HL-60 (cell line): ENCODE measurements at regions not wholly inside any gene's neighbourhood (a gene's known extent, or its start where the extent isn't known, plus 50 kb on each side); places are given as distances from the start of the nearest gene placed in this dataset.
"Not testable (repeated sequence)": the region's sequence is repeated elsewhere in the genome, so short reads cannot be mapped to it uniquely, and the experiment has no call there.

Experiments
- DNase-seq, 2 experiments: peaks; one replicate each; pipeline ENCODE4 v3.0.0-alpha.2; 2010 to 2020; ENCODE audit warnings: low read depth in 1 of 2, low spot score in 1 of 2
- H3K27ac ChIP-seq: fragments of 250-450 bp; sonication (Bioruptor Pico); replicated peaks from 2 replicates; pipeline ENCODE4 v1.5.1; 2020; ENCODE audit warnings: mild to moderate bottlenecking, moderate library complexity
- H3K27me3 ChIP-seq: fragments of 250-450 bp; sonication (Bioruptor Pico); 2 replicates; pipeline ENCODE4 v1.5.1; 2021; ENCODE audit warnings: mild to moderate bottlenecking, moderate library complexity; ENCODE audit not compliant: insufficient read depth, poor library complexity, severe bottlenecking
- H3K4me3 ChIP-seq: replicated peaks from 2 replicates; pipeline ENCODE4 v1.5.1; 2011; ENCODE audit warnings: mild to moderate bottlenecking, control low read depth, low read length; ENCODE audit not compliant: insufficient read depth
- GABPA ChIP-seq: IDR thresholded peaks from 2 replicates; pipeline ENCODE4 v1.6.1; 2012; ENCODE audit warnings: low read depth
- POLR2AphosphoS5 ChIP-seq: IDR thresholded peaks from 2 replicates; pipeline ENCODE4 v1.6.1; 2012; ENCODE audit warnings: low read depth
- REST ChIP-seq: IDR thresholded peaks from 2 replicates; pipeline ENCODE4 v1.6.1; 2012; ENCODE audit warnings: low read depth; ENCODE audit not compliant: insufficient replicate concordance
- SPI1 ChIP-seq: IDR thresholded peaks from 2 replicates; pipeline ENCODE4 v1.6.1; 2012; ENCODE audit warnings: low read depth, mild to moderate bottlenecking, borderline replicate concordance
- TF ChIP-seq, protein P1 (sequence below): IDR thresholded peaks from one replicate; pipeline ENCODE4 v1.5.1; 2011; ENCODE audit warnings: low read length, control low read depth, inconsistent platforms; ENCODE audit not compliant: insufficient read depth

DNA sequence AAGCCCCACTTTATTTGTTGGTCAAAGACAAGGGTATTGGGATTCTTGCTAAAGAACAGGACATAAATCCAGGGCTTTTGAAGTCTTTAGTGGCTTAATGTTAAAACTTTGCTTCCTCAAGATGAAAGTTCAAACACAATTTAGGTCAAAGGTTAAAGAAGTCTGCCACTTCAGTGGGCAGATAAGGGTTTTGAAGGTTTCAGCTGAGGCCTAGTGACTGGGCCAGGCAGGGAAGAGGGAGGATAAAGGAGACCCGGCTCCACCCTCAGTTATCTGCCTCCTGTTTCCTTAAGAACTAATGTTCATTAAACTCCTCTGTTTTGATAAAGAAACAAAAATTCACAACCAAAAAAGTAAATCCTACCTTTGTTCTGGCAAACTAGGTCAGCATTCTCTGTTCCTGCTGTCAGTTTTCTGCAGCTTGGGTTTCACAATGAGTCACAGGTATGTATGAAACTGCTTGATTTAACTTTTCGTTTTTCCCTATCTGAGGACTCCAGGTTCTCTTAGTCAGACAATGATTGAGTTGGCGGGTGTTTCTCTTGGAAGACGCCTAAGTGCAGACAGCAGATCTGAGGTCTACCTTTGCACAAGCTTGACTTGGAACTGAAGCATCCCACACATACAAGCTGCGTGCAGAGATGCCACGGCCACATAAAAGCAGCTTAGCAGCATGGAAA, 208.3 kb downstream of the EXOC5 start:
- DNase-seq = no peak
- H3K27ac ChIP-seq = no peak overlapping the region

GRCh38 chr14:57058319-57058718, 210.4 kb downstream of the EXOC5 start:
- DNase-seq = no peak
- H3K27me3 ChIP-seq = no peaks in the 10 kb centered on the region
- no peak overlapping the region for H3K4me3 ChIP-seq
- H3K27ac ChIP-seq = no peak overlapping the region
- TF ChIP-seq REST = no peak
- no peak for TF ChIP-seq POLR2AphosphoS5
- TF ChIP-seq, protein P1, sequence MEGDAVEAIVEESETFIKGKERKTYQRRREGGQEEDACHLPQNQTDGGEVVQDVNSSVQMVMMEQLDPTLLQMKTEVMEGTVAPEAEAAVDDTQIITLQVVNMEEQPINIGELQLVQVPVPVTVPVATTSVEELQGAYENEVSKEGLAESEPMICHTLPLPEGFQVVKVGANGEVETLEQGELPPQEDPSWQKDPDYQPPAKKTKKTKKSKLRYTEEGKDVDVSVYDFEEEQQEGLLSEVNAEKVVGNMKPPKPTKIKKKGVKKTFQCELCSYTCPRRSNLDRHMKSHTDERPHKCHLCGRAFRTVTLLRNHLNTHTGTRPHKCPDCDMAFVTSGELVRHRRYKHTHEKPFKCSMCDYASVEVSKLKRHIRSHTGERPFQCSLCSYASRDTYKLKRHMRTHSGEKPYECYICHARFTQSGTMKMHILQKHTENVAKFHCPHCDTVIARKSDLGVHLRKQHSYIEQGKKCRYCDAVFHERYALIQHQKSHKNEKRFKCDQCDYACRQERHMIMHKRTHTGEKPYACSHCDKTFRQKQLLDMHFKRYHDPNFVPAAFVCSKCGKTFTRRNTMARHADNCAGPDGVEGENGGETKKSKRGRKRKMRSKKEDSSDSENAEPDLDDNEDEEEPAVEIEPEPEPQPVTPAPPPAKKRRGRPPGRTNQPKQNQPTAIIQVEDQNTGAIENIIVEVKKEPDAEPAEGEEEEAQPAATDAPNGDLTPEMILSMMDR = no peak
- TF ChIP-seq SPI1 = no peak
- TF ChIP-seq GABPA = no peak

More for the DNA sequence above, 208.3 kb downstream of the EXOC5 start:
- TF ChIP-seq SPI1 = no peak
- Histone ChIP-seq H3K27me3 (peaks cover 2% of the 10 kb centered on the region), H3K4me3 (no peak overlapping the region)

DNA sequence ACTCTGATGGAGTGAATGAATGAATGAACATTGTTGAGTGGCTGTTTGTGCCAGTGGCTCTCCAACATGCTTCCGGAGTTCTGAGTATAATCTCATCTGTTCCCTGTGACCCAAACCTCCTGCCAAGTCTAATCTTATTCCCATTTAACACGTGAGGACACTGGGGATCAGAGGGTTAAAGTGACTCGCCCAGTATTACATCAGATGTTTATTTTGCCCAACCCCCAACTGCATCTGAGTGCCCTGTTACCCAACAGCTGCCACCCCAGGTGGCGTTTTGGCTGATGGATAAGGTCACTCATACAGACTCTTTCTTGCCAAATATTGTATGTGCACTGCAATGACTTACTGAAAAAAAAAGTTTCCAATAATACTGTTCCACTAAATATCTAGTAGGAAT, 210.9 kb downstream of the EXOC5 start:
- no peaks in the 10 kb centered on the region for H3K27me3 ChIP-seq
- H3K27ac ChIP-seq = no peak overlapping the region
- TF ChIP-seq, protein P1 = no peak
- TF ChIP-seq GABPA = no peak
- TF ChIP-seq SPI1 = no peak
- no peak for TF ChIP-seq POLR2AphosphoS5
- no peak for TF ChIP-seq REST
- H3K4me3 ChIP-seq = no peak overlapping the region
- DNase-seq = no peak

- not testable (repeated sequence) for H3K27me3 ChIP-seq, H3K27ac ChIP-seq, H3K4me3 ChIP-seq, DNase-seq
Measured at GRCh38 chr14:57056522-57056921, 212.2 kb downstream of the EXOC5 start.

GRCh38 chr14:57052705-57053302, 215.9 kb downstream of the EXOC5 start:
- Histone ChIP-seq H3K4me3 (no peak overlapping the region), H3K27me3 (no peaks in the 10 kb centered on the region), H3K27ac (no peak overlapping the region)
- no peak for DNase-seq
- TF ChIP-seq REST = no peak
- TF ChIP-seq, protein P1 = no peak
- TF ChIP-seq SPI1 = no peak
- TF ChIP-seq POLR2AphosphoS5 = no peak
- TF ChIP-seq GABPA = no peak
